T follicular helper cell (primary cell): ENCODE measurements at regions not wholly inside any gene's neighbourhood (a gene's known extent, or its start where the extent isn't known, plus 50 kb on each side); places are given as distances from the start of the nearest gene placed in this dataset.

Experiments
- DNase-seq: peaks from one replicate; pipeline ENCODE4 v3.0.0-alpha.2; 2020; ENCODE audit warnings: low read depth

DNA sequence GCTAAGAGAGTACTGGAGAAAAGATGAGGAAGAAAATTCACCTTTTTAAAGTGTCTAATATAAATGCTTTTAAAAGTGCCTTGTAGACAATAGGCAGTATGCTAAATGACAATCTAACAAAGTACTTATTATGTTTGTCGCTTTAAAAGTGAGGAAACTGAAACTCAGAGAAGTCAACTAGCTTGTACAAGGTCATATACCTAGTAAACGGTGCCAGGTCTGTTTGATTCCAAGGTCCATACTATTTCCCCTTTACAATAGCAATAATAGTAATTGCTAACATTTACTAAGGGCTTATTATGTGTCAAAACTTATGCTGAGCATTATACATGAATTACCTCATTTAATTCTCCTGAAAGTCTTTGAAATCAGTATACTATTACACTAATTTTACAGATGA, 328.6 kb upstream of the SLC24A2 start:
- no peak for DNase-seq

DNA sequence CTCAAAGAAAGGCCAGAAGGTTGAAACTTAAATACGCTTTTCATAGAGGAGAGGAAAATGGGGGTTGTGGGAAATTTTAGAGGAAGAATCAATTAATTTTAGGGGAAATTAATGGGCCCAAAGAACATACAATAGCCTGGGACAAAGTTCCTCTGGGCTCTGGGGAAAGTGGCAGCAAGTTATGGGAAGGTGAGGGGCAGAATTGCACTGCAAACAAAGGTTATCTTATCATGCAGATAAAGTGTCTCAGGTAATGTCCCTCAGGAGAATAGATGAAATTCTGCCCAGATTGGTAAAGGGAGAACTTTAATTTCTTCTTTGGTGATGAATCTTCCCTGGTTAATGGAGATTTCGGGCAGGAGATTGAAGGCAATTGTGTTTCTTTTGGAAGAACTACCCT, 326.1 kb upstream of the SLC24A2 start:
- DNase-seq = no peak

DNA sequence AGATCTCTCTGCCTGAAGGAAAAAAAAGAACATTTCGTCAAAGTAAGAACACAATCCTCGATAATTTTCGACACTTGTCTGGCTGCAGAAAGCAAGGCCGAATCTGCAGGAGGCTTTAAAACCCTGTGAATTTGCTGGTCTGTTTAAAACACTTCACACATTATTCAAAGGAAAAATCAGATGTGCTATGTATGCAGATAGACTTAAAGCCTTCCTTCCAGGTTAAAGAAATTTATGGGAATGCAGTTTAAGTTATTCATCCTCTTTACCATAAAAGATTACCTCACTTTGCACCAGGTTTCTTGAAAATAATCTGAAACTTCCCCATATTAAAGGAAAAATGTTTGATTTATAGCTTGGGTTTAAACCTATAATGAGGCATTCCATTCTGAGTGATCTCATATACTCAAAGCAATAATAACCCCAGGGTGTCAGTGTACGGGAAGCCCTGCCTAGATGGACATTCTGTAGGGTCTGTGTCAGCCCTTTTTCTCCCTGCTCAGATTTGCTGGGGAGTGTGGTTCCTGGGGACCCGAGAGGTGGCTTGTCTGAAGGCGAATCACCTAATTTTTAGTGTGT, 323.5 kb upstream of the SLC24A2 start:
- DNase-seq = no peak

DNA sequence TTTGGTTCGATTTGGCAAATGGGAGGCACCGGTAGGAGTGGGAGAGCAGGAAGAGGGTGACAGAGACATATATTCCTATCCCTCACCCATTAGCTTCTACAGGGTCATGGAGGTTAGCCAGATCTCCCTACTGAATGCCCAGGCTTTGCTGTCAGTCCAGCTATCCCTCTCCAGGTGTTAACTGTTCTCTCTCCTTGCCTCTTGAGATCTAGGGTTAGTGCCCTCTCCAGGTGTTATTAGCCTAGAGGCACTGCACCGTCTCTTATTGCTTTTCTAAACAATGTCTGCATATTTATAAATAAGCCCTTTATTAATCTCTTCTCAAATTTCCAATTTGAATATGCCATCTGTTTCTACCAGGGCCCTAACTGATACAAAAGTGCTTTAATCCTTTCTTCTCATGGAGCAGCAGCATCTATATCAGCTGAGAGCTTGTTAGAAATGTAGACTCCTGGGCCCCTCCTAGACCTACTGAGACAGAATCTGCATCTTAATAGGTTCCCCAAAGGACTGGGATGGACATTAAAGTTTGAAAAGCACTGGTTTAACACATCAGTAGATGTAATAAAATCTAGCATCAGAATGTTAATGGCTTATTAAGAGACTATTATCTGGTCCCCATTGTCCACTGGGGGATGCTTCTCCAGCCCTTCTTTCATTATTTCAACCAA, 322.5 kb upstream of the SLC24A2 start:
- no peak for DNase-seq

DNA sequence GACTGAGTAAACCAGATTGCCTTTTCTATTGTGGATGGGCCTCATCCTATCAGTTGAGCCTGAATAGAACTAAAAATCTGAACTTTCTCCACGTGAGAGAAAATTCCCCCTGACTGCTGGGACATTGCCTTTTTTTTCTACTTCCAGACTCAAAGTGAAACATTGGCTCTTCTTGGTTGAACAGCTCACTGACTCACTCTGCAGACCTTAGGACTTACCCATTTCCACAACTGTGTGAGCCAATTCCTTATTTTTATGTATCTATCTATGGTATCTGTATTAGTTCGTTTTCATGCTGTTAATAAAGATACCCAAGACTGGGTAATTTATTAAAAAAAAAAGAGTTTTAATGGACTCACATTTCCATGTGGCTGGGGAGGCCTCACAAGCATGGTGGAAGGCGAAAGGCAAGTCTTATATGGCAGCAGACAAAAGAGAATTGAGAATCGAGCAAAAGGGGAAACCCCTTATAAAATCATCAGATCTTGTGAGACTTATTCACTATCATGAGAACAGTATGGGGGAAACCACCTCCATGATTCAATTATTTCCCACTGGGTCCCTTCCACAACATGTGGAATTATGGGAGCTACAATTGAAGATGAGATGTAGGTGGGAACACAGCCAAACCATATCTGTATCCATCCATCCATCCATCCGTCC, 306.7 kb upstream of the SLC24A2 start:
- no peak for DNase-seq

DNA sequence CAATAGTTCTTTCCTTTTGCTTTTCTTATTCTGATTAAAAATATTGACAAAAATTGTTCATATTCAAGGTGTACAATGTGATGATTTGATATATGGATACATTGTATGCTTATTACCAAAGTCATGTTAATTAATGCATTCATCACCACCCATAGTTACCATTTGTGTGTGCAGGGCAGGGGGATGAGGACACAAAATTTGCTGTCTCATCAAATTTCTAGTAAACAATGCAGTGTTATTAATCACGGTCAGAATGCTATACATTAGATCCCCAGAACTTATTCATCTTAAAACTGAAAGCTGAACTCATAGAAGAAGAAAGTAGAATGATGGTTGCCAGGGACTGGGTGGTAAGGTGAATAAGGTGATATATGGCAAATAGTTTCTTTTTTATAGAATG, 303.7 kb upstream of the SLC24A2 start:
- DNase-seq = no peak

DNA sequence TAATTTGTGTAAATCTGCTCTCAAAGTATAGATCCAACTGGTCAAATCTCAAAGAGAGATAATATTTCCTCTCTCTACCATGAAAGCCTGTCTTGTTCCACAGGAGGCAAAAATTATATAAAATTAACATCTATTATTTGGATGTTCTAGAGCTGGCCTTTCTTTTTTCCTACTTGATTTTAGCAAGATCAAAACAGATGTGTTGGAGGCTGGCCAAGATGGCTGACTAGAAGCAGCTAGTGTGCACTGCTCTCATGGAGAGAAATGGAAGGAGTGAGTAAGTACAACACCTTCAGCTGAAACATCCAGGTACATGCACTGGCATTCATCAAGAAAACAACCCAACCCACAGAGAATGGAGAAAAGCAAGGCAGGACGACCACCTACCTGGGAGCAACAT, 298.6 kb upstream of the SLC24A2 start:
- DNase-seq = no peak

DNA sequence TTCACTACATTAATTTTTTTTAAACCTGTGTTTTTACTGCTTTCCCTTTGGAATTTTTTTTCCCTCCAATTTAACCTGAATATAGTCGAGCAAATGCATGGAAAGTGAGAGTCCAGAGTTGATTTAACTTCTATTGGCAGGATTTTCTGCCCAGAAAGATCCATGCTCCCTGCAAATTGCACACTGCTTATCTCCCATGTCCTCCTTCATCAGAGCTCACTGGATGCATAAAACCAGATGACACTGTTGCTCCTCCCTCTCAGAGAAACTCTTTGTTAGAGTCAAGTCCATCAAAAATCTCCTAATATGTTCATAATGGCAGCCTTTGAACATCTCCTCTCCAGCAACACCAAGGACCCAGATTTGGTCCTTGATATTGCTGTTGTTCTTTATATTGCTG, 297.0 kb upstream of the SLC24A2 start:
- no peak for DNase-seq

DNA sequence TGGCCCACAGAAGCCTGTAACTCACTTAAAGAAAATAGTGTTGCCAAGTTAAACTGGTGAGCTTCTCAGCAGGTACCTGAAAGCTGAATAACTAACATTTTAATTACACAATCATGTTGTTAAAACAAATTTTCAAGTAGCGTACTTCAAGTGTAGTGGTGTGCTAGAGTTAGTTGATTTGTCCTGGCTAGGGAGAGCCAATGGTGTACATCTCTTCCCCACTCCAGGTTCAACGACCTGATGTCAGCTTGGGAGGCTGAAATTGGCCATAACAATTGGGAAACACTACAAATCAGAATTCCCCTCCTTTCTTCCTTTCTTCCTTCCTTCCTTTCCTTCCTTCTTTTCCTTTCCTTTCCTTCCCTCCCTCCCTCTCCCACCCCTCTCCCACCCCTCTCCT, 295.3 kb upstream of the SLC24A2 start:
- no peak for DNase-seq

DNA sequence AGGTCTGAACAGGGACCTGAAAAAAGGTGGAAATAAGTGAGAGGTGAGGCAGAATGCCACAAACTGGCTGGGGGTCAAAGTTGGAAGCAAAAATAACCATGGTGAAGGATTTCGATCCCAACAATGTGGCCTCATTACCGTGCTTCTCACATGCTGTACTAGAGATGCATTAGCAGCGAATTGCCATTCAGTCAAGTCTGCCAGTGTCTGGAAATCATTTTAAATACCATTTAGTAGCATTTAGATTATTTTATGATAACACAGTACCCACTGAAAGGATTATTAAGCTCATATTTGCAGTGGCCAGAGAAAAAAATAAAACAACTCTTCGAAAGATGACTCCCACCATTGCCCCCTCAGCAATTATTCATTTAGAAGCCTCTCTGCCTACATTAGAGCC, 294.6 kb upstream of the SLC24A2 start:
- DNase-seq = no peak

DNA sequence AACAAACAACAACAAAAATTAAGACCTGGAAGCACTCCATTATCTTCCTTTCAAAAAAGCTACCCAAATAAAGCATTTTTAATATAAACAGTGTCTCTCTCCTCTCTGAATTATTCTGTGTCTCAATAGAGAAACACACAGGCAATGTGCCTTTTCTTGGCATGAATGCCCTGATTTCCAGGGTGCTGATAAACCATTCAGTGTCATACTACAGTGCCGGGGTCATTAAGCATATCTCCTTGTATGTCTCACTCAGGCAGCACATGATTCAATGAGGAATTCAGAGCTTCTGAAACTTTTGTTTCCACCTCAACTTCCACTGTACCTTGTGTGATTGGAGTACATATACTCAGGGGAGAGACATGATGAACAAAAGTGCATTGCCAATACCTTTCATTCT, 294.0 kb upstream of the SLC24A2 start:
- DNase-seq = no peak

DNA sequence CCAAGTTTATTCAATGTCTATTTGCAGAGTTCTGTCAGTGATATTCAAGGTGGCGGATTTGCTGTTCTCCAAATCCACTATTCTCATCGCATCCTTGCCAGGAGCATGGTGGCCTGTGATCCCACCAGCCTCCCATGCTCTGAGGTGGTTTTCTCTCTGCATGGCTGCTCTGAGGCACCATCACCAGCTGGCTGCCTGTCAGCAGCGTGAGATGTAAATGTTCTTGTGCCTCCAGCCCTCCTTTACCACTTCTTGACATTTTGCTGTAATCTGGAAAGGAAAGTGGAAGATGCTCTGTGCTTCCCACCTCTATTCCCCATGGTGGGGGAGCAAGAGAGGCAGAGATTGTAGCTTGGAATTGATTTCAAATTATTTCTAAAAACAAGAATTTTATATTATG, 293.6 kb upstream of the SLC24A2 start:
- DNase-seq = no peak

DNA sequence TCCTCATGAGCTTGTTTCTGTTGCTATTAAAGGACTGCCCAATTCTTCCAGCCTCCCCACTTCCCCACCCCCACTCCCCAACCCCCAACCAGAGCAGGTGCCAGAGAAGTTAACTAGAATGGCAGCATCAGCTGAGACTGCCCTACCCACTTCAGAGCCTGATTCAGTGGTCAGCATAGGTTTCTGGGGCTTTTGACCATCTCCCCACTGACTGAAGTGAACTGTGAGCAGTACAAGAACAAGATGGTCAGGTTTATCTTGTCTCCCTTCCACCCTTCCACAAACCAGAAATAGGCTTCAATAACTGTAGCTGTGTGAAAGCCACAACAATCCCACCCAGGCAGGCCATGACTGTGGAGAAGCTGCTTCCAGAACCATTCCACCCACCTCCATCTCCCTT, 289.4 kb upstream of the SLC24A2 start:
- DNase-seq = no peak

DNA sequence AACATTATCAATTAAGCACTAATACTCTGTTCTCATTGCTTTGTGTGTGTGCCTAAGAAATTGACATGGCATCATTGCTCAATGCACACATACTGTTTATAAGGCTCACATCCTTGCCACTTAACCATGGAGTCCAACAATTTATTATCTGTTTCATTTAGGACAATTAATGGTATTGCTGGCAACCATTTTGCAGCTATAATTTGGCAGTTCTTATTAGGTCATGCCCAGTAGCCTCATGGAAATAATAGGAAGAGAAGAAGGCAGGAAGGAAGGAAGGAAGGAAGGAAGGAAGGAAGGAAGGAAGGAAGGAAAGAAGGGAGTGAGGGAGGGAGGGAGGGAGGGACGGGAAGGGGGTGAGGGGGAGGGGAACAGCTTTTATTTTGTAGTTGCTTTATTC, 285.5 kb upstream of the SLC24A2 start:
- no peak for DNase-seq

DNA sequence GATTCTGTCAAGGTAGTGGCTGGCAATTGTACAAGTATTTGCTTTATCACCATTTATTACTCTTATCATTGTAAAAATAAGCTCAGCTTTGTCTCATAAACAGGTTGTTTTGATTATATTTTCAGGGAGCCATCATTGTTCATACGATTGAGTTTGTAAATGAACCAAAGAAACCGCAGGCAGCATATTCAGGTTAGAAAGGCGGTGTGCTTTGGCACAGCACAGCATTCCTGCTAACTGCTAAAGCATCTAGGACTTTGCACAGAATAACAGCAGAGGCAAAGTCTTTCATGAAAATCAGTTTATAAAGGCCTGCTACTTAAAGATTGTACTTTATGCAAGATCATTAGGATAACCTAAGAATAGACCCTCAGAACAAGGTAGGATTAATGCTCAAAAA, 281.5 kb upstream of the SLC24A2 start:
- DNase-seq = no peak

DNA sequence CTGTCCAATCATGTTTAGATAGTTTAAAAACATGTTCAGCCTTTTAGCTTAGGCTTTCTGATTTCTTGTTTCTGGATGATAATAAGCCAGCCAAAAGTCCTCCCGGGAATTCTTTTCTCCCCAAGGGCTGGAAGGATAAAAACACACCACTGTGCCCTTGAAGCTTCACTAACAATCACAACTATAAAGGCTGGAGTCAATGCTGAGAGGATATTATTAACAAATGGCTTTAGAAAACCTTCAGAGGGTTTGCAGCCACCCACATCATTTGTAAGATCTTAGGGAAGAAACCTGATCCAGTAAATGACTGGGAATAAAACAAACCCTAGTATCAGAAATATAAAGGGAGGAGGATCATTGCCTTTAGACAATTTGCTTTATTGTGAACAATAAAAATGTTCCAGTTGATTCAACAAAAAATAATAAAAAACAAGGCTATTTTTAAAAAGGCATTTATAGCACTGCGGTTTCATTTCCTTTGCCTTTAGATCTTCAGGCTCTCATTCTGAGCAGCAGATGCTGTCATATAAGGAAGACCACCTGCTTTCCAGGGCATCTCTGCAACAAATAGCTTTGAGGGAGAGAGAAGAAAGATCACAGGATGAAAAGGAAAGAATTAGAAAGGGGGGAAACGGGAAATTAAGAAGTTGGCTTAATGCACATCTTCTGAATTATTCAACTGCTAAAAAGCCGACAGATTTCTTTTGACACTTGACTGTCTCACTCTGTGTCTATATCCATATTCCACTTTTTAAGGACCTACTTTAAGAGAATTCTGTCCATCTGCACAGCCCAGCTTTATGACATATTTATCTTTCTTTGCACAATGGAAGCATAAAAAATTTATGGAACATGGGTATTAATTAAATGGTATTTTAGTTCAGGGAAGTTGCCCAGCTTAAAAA, 277.2 kb upstream of the SLC24A2 start:
- DNase-seq = no peak

DNA sequence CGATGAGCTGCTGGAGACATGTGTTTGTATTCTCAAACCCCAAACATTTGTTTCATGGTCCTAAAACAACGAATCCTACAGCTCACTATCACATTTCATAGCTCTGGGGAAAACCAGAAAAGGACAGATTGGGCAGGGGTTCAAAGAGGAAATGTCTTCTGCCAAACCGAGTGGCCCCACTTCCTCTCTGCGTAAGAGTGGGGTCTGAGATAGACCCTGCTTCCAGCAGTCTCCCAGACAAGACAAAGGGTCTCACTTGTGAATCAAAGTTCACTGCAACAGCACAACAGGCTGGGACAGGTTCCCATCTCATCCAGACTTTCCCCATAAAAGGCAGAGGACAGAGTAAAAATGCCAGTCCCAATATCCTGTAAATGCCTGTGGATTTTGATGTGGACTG, 276.2 kb upstream of the SLC24A2 start:
- no peak for DNase-seq

DNA sequence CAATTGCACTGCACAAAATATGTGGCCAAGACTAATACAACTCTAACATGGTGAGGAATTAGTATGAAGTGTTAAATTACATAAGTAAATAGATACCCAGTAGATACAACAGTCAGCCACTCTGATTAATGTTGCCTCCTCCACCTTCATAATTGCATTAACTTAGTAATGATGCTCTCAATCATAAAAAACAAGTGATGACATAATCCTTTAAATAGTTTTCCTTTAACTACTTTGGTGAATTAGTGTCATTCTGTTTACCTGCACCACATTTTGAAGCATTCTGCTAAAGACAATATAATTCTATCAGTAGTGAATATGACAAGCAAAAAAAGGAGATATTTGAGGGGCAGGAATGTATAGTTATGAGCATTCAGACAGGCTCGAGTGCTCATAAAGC, 265.9 kb upstream of the SLC24A2 start:
- no peak for DNase-seq

DNA sequence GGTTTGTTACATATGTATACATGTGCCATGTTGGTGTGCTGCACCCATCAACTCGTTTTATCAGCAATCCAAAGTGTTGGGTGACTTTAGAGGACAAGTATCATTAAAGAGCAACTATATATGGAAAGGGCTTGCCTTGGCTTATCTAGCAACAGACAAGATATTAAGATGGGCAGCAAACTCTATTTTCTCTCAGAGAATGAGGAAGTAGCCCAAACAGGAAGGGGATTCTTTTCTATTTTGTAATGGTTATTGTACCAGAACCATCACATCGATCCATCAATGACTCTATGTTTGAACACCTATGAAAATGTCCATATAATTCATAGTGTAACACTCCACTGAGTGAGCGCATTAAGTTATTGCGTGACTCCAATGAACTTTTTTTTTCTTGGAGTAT, 260.1 kb upstream of the SLC24A2 start:
- DNase-seq = no peak

DNA sequence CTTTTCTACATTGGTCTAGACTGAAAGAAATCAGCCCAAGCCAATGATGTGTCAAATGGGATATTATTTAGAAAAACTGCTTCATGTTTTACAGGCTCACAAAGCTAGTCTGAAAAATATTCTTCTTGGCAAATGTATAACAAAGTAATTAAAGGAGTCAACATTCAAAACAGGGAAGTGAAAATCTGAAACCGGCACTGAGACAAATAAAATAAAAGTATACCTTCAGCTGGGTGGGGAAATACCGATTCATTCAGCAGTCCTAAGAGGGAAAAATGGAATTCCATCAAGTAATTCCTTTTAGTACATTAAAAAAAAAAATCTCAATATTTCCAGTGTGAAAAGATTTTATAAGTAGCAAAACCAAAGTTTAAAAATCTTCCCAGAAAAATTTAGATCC, 259.6 kb upstream of the SLC24A2 start:
- DNase-seq = no peak

DNA sequence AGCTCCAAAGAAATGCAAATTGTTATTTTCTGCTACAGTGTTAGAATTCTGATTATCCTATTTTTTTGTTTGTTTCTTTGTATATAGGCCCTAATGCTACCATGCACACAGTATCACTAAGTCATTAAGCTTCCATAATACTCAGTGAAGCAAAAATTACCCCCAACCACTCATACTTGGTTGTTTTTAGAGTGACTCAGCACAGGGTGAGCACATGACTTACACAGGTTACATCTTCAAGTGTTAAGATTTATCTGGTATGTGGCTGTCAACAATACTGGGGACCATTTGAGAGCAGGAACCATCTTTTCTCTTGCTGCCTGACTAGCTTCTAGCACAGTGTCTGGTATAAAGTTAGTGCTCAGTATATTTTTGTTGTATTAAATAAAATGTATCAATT, 255.8 kb upstream of the SLC24A2 start:
- no peak for DNase-seq

DNA sequence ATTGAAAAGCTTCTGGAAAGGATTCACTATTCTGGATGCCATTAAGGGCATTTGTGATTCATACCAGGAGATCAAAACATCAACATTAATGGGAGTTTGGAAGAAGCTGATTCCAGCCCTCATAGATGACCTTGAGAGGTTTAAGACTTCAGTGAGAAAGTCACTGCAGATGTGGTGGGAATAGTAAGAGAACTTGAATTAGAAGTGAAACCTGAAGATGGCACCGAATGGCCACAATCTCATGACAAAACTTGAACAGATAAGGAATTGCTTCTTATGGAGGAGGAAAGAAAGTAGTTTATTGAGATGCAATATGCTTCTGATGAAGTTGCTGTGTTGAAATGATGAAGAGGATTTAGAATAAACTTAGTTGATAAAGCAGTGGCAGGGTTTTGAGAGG, 254.6 kb upstream of the SLC24A2 start:
- no peak for DNase-seq

DNA sequence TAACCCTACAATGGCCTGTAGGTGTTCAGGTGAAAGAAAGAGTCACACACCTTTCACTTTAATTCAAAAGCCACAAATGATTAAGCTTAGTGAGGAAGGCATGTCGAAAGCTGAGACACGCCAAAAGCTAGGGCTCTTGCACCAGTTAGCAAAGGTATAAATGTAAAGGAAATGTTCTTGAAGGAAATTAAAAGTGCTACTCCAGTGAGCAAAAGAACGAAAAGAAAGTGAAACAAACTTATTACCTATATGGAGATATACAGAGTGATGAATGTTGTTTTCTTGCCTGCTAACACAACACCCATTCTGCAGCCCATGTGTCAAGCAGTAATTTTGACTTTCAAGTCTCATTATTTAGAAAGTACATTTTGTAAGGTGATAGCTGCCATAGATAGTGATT, 254.2 kb upstream of the SLC24A2 start:
- DNase-seq = no peak
